Neural cell (in vitro differentiated cells): ENCODE measurements at regions not wholly inside any gene's neighbourhood (a gene's known extent, or its start where the extent isn't known, plus 50 kb on each side); places are given as distances from the start of the nearest gene placed in this dataset.

Experiments
- H2AFZ ChIP-seq: fragments of 200-600, 300-800 bp; sonication (generic), shearing (Covaris generic); 2 replicates; pipeline ENCODE4 v1.6.0; 2014; ENCODE audit warnings: low read depth, mild to moderate bottlenecking, antibody characterized with exemption, low read length, moderate library complexity
- H3F3A ChIP-seq: fragments of 200-600 bp; shearing (Covaris generic); 2 replicates; pipeline ENCODE4 v1.6.1; 2016; ENCODE audit warnings: mild to moderate bottlenecking, moderate library complexity, mixed read lengths, antibody characterized with exemption, low read length; ENCODE audit not compliant: insufficient read depth, poor library complexity, severe bottlenecking
- H3K27ac ChIP-seq: fragments of 200-600, 300-800 bp; sonication (generic), shearing (Covaris generic); 2 replicates; pipeline ENCODE4 v1.5.1; 2014; ENCODE audit warnings: mild to moderate bottlenecking, low read length, moderate library complexity
- H3K27me3 ChIP-seq: fragments of 300-800, 200-600 bp; sonication (generic), shearing (Covaris generic); 2 replicates; pipeline ENCODE4 v1.6.0; 2014; ENCODE audit warnings: mild to moderate bottlenecking, low read depth, low read length, moderate library complexity; ENCODE audit not compliant: insufficient read depth
- H3K36me3 ChIP-seq: fragments of 300-800, 200-600 bp; sonication (generic), shearing (Covaris generic); 2 replicates; pipeline ENCODE4 v1.5.1; 2014; ENCODE audit warnings: mild to moderate bottlenecking, antibody characterized with exemption, low read length, moderate library complexity; ENCODE audit not compliant: insufficient read depth
- H3K4me2 ChIP-seq: fragments of 300-800, 200-600 bp; sonication (generic), shearing (Covaris generic); 2 replicates; pipeline ENCODE4 v1.6.0; 2014; ENCODE audit warnings: mild to moderate bottlenecking, low read length
- H3K4me3 ChIP-seq: fragments of 300-800, 200-600 bp; sonication (generic), shearing (Covaris generic); 2 replicates; pipeline ENCODE4 v1.5.1; 2014; ENCODE audit warnings: mild to moderate bottlenecking, low read length, moderate library complexity
- H3K79me2 ChIP-seq: fragments of 200-600 bp; shearing (Covaris generic); replicated peaks from 2 replicates; pipeline ENCODE4 v1.6.0; 2014; ENCODE audit warnings: mild to moderate bottlenecking, low read length, moderate library complexity; ENCODE audit not compliant: insufficient read depth
- H3K9ac ChIP-seq: fragments of 300-800, 200-600 bp; sonication (generic), shearing (Covaris generic); 2 replicates; pipeline ENCODE4 v1.6.1; 2016; ENCODE audit warnings: mild to moderate bottlenecking, low read length, mixed read lengths
- H3K9me2 ChIP-seq: fragments of 200-600 bp; shearing (Covaris generic); 2 replicates; pipeline ENCODE4 v1.6.1; 2016; ENCODE audit warnings: mild to moderate bottlenecking, low read length, mixed read lengths; ENCODE audit not compliant: insufficient read depth
- H3K9me3 ChIP-seq: fragments of 200-600, 300-800 bp; sonication (generic), shearing (Covaris generic); 2 replicates; pipeline ENCODE4 v1.6.1; 2016; ENCODE audit warnings: mild to moderate bottlenecking, mixed run types, low read length, moderate library complexity, mixed read lengths
- H4K20me1 ChIP-seq: fragments of 200-600 bp; shearing (Covaris generic); 2 replicates; pipeline ENCODE4 v1.6.1; 2016; ENCODE audit warnings: mild to moderate bottlenecking, mixed run types; ENCODE audit not compliant: insufficient read depth
- EP300 ChIP-seq: fragments of 450-650 bp; conservative IDR thresholded peaks from 2 replicates; pipeline ENCODE4 v1.6.1; 2014; ENCODE audit warnings: antibody characterized with exemption, mild to moderate bottlenecking, moderate library complexity; ENCODE audit not compliant: poor library complexity, severe bottlenecking
- EZH2 ChIP-seq: fragments of 200-600, 300-800 bp; shearing (Covaris generic), sonication (generic); IDR thresholded peaks from 2 replicates; pipeline ENCODE4 v1.6.1; 2014; ENCODE audit warnings: antibody characterized with exemption, low read length, borderline replicate concordance, mild to moderate bottlenecking; ENCODE audit not compliant: insufficient read depth, poor library complexity, severe bottlenecking
- MXI1 ChIP-seq: fragments of 450-650 bp; conservative IDR thresholded peaks from 2 replicates; pipeline ENCODE4 v1.6.1; 2014; ENCODE audit warnings: antibody characterized with exemption, mild to moderate bottlenecking; ENCODE audit not compliant: poor library complexity, severe bottlenecking
- POLR2AphosphoS5 ChIP-seq: IDR thresholded peaks from 2 replicates; pipeline ENCODE4 v1.6.1; 2012
- RAD21 ChIP-seq: fragments of 450-650 bp; conservative IDR thresholded peaks from 2 replicates; pipeline ENCODE4 v1.6.1; 2014; ENCODE audit warnings: antibody characterized with exemption, mild to moderate bottlenecking, moderate library complexity
- SMC3 ChIP-seq: fragments of 450-650 bp; conservative IDR thresholded peaks from 2 replicates; pipeline ENCODE4 v1.6.1; 2014; ENCODE audit warnings: antibody characterized with exemption, mild to moderate bottlenecking, moderate library complexity; ENCODE audit not compliant: poor library complexity
- TAF1 ChIP-seq: IDR thresholded peaks from 2 replicates; pipeline ENCODE4 v1.6.1; 2012; ENCODE audit warnings: low read depth
- TF ChIP-seq, protein P1 (sequence below): fragments of 450-650 bp; IDR thresholded peaks from 2 replicates; pipeline ENCODE4 v1.5.1; 2014; ENCODE audit warnings: antibody characterized with exemption, mild to moderate bottlenecking, moderate library complexity; ENCODE audit not compliant: poor library complexity, severe bottlenecking
- TF ChIP-seq, protein P2 (sequence below): IDR thresholded peaks from 2 replicates; pipeline ENCODE4 v1.6.1; 2012; ENCODE audit warnings: borderline replicate concordance

DNA sequence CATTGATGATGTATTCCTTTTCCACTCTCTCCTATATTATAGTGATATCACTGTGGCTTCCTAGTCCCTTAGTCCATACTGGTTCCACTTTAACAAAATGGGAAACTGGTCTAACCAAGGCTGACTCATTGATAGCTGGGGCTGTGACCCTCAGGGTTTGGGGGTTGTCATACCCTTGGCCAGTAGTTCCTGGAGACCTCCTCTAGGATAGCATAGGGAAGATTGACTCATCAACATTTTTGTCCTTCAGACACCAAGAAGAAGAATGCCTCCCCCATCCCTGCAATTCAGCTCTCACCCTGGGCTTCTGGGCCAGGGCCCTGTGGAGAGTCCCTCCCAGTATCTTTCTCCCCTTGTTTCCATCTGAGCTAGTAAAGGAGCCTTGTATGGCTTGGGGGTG is 68.8 kb upstream of the PRPS1 start:
- no peaks in the 10 kb centered on the region for H3K9me3 ChIP-seq
- H3K9me2 ChIP-seq = no peaks in the 10 kb centered on the region
- H3K79me2 ChIP-seq = no peaks in the 10 kb centered on the region
- no peak overlapping the region for H2AFZ ChIP-seq
- H3K27me3 ChIP-seq = no peaks in the 10 kb centered on the region
- H3K4me2 ChIP-seq = no peak overlapping the region
- H3K4me3 ChIP-seq = no peak overlapping the region
- no peak overlapping the region for H3K27ac ChIP-seq
- no peaks in the 10 kb centered on the region for H4K20me1 ChIP-seq
- H3K9ac ChIP-seq = no peak overlapping the region
- no peaks in the 10 kb centered on the region for H3K36me3 ChIP-seq
- H3F3A ChIP-seq = no peaks in the 10 kb centered on the region
- TF ChIP-seq SMC3 = no peak
- TF ChIP-seq, protein P1, sequence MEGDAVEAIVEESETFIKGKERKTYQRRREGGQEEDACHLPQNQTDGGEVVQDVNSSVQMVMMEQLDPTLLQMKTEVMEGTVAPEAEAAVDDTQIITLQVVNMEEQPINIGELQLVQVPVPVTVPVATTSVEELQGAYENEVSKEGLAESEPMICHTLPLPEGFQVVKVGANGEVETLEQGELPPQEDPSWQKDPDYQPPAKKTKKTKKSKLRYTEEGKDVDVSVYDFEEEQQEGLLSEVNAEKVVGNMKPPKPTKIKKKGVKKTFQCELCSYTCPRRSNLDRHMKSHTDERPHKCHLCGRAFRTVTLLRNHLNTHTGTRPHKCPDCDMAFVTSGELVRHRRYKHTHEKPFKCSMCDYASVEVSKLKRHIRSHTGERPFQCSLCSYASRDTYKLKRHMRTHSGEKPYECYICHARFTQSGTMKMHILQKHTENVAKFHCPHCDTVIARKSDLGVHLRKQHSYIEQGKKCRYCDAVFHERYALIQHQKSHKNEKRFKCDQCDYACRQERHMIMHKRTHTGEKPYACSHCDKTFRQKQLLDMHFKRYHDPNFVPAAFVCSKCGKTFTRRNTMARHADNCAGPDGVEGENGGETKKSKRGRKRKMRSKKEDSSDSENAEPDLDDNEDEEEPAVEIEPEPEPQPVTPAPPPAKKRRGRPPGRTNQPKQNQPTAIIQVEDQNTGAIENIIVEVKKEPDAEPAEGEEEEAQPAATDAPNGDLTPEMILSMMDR = no peak
- no peak for TF ChIP-seq EP300
- no peak for TF ChIP-seq POLR2AphosphoS5
- TF ChIP-seq, protein P2, sequence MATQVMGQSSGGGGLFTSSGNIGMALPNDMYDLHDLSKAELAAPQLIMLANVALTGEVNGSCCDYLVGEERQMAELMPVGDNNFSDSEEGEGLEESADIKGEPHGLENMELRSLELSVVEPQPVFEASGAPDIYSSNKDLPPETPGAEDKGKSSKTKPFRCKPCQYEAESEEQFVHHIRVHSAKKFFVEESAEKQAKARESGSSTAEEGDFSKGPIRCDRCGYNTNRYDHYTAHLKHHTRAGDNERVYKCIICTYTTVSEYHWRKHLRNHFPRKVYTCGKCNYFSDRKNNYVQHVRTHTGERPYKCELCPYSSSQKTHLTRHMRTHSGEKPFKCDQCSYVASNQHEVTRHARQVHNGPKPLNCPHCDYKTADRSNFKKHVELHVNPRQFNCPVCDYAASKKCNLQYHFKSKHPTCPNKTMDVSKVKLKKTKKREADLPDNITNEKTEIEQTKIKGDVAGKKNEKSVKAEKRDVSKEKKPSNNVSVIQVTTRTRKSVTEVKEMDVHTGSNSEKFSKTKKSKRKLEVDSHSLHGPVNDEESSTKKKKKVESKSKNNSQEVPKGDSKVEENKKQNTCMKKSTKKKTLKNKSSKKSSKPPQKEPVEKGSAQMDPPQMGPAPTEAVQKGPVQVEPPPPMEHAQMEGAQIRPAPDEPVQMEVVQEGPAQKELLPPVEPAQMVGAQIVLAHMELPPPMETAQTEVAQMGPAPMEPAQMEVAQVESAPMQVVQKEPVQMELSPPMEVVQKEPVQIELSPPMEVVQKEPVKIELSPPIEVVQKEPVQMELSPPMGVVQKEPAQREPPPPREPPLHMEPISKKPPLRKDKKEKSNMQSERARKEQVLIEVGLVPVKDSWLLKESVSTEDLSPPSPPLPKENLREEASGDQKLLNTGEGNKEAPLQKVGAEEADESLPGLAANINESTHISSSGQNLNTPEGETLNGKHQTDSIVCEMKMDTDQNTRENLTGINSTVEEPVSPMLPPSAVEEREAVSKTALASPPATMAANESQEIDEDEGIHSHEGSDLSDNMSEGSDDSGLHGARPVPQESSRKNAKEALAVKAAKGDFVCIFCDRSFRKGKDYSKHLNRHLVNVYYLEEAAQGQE = no peak
- TF ChIP-seq EZH2 = no peak
- no peak for TF ChIP-seq MXI1
- TF ChIP-seq TAF1 = no peak
- TF ChIP-seq RAD21 = no peak

DNA sequence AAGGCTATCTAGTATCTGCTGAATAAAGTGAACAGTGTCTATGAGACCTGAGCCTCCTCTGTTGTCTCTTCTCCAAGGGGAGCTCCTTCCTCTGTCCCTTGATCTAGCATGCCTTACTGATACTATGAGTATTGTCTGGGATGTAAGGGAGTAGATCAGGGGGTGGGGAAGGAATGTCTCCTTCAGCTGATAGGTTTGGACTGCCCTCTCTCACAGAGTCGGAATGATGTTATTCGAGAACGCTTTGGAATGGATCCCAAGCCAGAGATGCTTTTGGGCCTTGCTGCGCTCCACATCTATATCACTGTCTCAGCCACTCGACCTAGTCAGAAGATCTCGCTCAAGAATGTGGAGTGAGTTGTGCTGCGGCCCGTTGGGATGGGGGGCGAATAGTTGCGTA is 68.3 kb upstream of the PRPS1 start:
- Histone ChIP-seq H3K36me3 (no peaks in the 10 kb centered on the region), H2AFZ (no peak overlapping the region), H3K9ac (no peak overlapping the region), H3K9me2 (no peaks in the 10 kb centered on the region), H3K4me2 (no peak overlapping the region), H3K27me3 (no peaks in the 10 kb centered on the region), H3K4me3 (no peak overlapping the region), H3F3A (no peaks in the 10 kb centered on the region), H3K9me3 (no peaks in the 10 kb centered on the region), H3K79me2 (no peaks in the 10 kb centered on the region), H3K27ac (no peak overlapping the region), H4K20me1 (no peaks in the 10 kb centered on the region)
- TF ChIP-seq, protein P1 = no peak
- no peak for TF ChIP-seq TAF1
- TF ChIP-seq EP300 = no peak
- no peak for TF ChIP-seq POLR2AphosphoS5
- TF ChIP-seq MXI1 = no peak
- TF ChIP-seq, protein P2 = no peak
- no peak for TF ChIP-seq EZH2
- TF ChIP-seq SMC3 = no peak
- TF ChIP-seq RAD21 = no peak
